Tibial nerve (tissue), 3 donors: ENCODE measurements at regions not wholly inside any gene's neighbourhood (a gene's known extent, or its start where the extent isn't known, plus 50 kb on each side); places are given as distances from the start of the nearest gene placed in this dataset.

Source experiments
- CTCF ChIP-seq, 5 experiments: fragments of 200-600 bp in 3 of 5; fragments of 450-650 bp in 2 of 5; sonication (generic) in 3 of 5; IDR thresholded peaks; one replicate each; pipeline ENCODE4 v1.5.1; 2016 to 2019; ENCODE audit warnings: antibody characterized with exemption in 5 of 5, mild to moderate bottlenecking in 3 of 5, moderate library complexity in 2 of 5
- POLR2A ChIP-seq, 2 donors: fragments of 450-650 bp; IDR thresholded peaks; one replicate each; pipeline ENCODE4 v1.6.1; 2017; ENCODE audit warnings: antibody characterized with exemption in 2 of 2, mild to moderate bottlenecking in 2 of 2, moderate library complexity in 2 of 2

GRCh38 chr21:15128267-15128666 is 63.5 kb upstream of the NRIP1 start:
- TF ChIP-seq CTCF (IDR thresholded peaks at IDR 0.05) (no peak), POLR2A (IDR thresholded peaks at IDR 0.05) (no peak)
